Activated naive CD8-positive, alpha-beta T cell treated with anti-CD3 and anti-CD28 coated beads, Interleukin-2, amount 10 ng/mL, durations not matched to agents 7 days and 5 days (primary cell): ENCODE measurements at regions not wholly inside any gene's neighbourhood (a gene's known extent, or its start where the extent isn't known, plus 50 kb on each side); places are given as distances from the start of the nearest gene placed in this dataset.

Experiments
- ATAC-seq: fragments of 150-1000 bp; cut with Tn5 transposase; one replicate; pipeline ENCODE4 v1.10.0; 2021; ENCODE audit warnings: low read depth, moderate library complexity
- POLR2A ChIA-PET: fragments of 350-600 bp; sonication (Branson Sonifier 250); formaldehyde crosslinking; loops from one replicate; lab custom pipeline; 2021; ENCODE audit warnings: antibody characterized with exemption; lab: Charles Lee
- DNase-seq: peaks from one replicate; pipeline ENCODE4 v3.0.0; 2021
- H3K27ac Mint-ChIP-seq: one replicate; pipeline ENCODE4 v1.8.0; 2022; ENCODE audit warnings: mild to moderate bottlenecking, mixed read lengths
- H3K27me3 Mint-ChIP-seq: one replicate; pipeline ENCODE4 v1.8.0; 2022; ENCODE audit warnings: mild to moderate bottlenecking, moderate library complexity, mixed read lengths
- H3K36me3 Mint-ChIP-seq: one replicate; pipeline ENCODE4 v1.8.0; 2021; ENCODE audit warnings: mild to moderate bottlenecking, mixed read lengths
- H3K4me1 Mint-ChIP-seq: one replicate; pipeline ENCODE4 v1.8.0; 2021; ENCODE audit warnings: mixed read lengths
- H3K4me3 Mint-ChIP-seq: one replicate; pipeline ENCODE4 v1.8.0; 2022; ENCODE audit warnings: mild to moderate bottlenecking, moderate library complexity, mixed read lengths
- H3K9me3 Mint-ChIP-seq: one replicate; pipeline ENCODE4 v1.8.0; 2021; ENCODE audit warnings: mixed read lengths

DNA sequence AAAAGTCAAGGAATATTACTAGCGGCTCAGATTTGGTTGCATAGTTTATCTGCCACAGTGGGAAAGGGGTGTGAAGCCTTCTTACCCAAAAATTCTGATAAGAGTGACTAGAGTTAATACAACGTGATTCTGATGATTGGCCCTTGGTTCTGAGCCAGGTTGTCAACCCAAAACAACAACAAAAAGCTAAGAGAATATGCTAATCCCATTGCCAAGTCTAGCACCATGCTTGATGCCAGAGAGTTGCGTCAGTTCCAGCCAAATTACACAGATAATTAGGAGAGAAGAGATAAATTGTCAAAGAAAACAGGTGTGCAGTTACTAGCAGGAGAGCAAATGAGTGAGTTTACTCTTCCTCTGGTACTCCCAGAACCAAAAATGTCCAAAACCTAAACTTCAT is 287.4 kb upstream of the AGA start:
- no peak overlapping the region for H3K4me3 Mint-ChIP-seq
- DNase-seq (no peak), ATAC-seq (no peak)
- peaks cover 2% of the 10 kb centered on the region for H3K9me3 Mint-ChIP-seq
- no peak overlapping the region for H3K27ac Mint-ChIP-seq
- H3K27me3 Mint-ChIP-seq: no peaks in the 10 kb centered on the region
- H3K4me1 Mint-ChIP-seq: no peaks in the 10 kb centered on the region
- H3K36me3 Mint-ChIP-seq: no peaks in the 10 kb centered on the region
- POLR2A ChIA-PET: no interaction called here

DNA sequence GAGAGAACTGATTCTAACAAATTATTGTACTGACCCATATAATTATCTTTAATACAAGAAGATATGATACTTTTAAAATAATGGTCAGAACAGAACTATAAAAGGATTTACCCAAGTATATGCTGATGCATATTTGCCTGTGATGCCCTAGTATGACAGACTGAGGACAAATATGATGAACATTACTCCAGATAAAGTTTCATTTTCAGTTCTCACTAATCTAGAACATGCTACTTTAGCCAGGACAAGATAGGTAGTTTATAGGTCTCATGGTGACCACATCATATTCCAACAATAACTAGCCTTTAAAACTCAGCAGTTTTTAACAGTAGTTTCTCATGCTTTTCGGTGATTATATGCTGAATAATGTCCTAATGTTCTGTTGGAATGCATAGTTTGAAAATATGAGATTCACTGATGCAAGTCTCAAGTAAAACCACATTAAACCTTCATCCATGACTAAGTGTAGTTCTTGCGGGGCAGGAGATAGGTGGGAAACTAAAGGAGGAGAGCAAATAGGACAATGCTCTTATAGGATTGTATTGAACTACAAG is 295.2 kb upstream of the AGA start:
- no peak for ATAC-seq
- H3K4me3 Mint-ChIP-seq: no peak overlapping the region
- no peaks in the 10 kb centered on the region for H3K9me3 Mint-ChIP-seq
- no peaks in the 10 kb centered on the region for H3K27me3 Mint-ChIP-seq
- DNase-seq: no peak
- no peaks in the 10 kb centered on the region for H3K4me1 Mint-ChIP-seq
- H3K36me3 Mint-ChIP-seq: no peaks in the 10 kb centered on the region
- POLR2A ChIA-PET: no interaction called here
- no peak overlapping the region for H3K27ac Mint-ChIP-seq

DNA sequence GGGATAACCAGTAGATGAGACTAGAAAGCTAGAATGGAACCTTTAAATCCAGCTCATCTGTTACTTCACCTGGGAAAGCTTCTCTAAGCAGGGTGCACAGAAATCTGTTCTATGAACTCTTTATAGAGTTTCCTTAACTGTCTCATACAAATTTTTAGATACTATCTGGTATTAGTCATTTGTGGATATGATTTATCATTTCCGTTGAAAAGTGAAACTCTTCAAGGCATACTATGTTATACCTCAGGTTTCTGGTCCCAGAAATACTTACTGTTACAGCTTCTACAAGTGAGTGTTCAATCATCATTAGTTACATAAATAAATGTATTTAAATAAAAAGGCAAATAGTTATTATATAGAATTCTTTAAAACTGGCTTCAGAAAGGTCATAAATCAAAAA is 298.3 kb upstream of the AGA start:
- Mint-ChIP-seq H3K9me3 (no peaks in the 10 kb centered on the region), H3K4me3 (no peak overlapping the region), H3K27me3 (no peaks in the 10 kb centered on the region), H3K27ac (no peak overlapping the region), H3K4me1 (no peaks in the 10 kb centered on the region), H3K36me3 (no peaks in the 10 kb centered on the region)
- no peak for ATAC-seq
- DNase-seq: no peak
- POLR2A ChIA-PET: no interaction called here

DNA sequence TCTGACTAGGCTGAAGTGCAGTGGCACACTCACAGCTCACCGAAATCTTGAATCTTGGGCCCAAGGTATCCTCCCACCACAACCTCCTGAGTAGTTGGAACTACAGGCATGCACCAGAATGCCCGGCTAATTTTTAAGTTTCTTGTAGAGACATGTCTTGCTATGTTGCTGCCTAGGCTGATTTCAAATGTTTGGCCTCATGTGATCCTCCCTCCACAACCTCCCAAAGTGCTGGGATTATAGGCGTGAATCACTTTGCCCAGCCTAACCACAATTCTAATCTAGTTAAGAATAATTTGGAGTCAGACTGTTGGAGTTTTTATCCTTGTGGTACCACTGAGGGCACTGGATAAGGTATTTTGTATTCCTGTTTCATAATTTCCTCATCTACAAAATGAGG is 317.5 kb upstream of the AGA start:
- POLR2A ChIA-PET: no interaction called here
- no peak for DNase-seq

DNA sequence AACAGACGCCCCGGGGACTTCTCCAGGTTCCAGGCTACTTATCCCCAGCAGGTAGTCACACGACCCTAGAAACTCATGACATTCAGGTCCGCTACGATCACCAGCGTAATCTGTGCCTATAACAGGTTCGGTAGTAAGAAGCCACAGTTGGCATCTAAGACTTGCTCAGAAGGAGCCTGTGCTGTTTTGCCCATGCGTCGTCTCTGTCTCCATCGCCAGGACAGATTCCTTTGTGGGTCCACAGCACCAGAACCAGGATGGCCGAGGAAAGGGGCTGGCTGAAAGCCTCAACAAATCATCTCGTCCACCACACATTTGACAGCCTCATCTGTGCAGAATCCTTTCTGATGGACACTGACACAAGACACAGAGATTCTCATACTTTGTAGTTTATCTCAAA is 319.5 kb upstream of the AGA start:
- Mint-ChIP-seq H3K27me3 (no peaks in the 10 kb centered on the region), H3K36me3 (no peaks in the 10 kb centered on the region), H3K9me3 (no peaks in the 10 kb centered on the region), H3K4me1 (no peaks in the 10 kb centered on the region), H3K27ac (no peak overlapping the region), H3K4me3 (no peak overlapping the region)
- DNase-seq: no peak
- POLR2A ChIA-PET: no interaction called here
- no peak for ATAC-seq

More for the DNA sequence above, 317.5 kb upstream of the AGA start:
- Mint-ChIP-seq H3K9me3 (no peaks in the 10 kb centered on the region), H3K36me3 (no peaks in the 10 kb centered on the region), H3K27me3 (no peaks in the 10 kb centered on the region), H3K27ac (no peak overlapping the region), H3K4me1 (no peaks in the 10 kb centered on the region), H3K4me3 (no peak overlapping the region)
- no peak for ATAC-seq

DNA sequence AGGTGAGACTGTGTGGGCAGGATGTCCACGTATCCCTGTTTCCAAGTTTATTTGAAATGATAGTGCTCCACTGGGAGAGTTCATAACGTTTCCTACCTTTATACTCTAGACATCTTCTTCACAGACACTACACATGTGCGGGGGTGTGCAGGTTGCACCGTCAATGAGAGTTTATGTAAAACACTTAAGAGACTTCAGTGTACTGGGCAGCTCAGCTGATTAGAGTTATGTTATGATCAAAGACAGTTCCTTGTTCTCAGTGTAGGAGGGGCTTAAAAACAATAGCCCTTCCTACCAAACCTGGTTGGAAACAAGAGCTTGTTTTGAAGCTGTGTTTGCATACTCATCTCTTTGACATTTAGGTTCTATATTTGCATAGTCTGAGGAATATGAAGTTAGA is 326.9 kb upstream of the AGA start:
- H3K9me3 Mint-ChIP-seq: no peaks in the 10 kb centered on the region
- no peak overlapping the region for H3K27ac Mint-ChIP-seq
- no peak overlapping the region for H3K4me3 Mint-ChIP-seq
- POLR2A ChIA-PET: no interaction called here
- H3K36me3 Mint-ChIP-seq: no peaks in the 10 kb centered on the region
- no peaks in the 10 kb centered on the region for H3K4me1 Mint-ChIP-seq
- DNase-seq (no peak), ATAC-seq (no peak)
- H3K27me3 Mint-ChIP-seq: peaks cover 2% of the 10 kb centered on the region

DNA sequence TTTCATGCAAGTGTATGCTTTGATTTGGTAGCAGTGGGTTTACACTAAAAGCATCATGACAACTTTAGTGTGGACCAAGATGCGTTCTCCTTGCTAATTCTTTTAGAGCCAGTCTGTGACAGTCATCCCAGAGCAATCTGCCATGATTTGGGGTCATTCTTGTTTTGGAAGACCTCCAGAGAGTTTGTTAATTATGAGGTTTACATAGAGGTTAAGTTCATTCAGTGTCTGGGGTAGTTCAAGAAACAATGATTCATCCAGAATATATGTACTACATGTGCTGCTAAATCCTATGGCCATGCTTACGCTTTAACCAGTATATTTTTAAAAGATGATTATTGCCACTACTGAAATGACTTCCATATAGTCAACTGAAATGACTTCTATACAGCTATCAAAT is 328.5 kb upstream of the AGA start:
- ATAC-seq: no peak
- Mint-ChIP-seq H3K36me3 (no peaks in the 10 kb centered on the region), H3K27me3 (peaks cover 2% of the 10 kb centered on the region), H3K9me3 (no peaks in the 10 kb centered on the region), H3K4me3 (no peak overlapping the region), H3K4me1 (no peaks in the 10 kb centered on the region), H3K27ac (no peak overlapping the region)
- POLR2A ChIA-PET: no interaction called here
- no peak for DNase-seq

DNA sequence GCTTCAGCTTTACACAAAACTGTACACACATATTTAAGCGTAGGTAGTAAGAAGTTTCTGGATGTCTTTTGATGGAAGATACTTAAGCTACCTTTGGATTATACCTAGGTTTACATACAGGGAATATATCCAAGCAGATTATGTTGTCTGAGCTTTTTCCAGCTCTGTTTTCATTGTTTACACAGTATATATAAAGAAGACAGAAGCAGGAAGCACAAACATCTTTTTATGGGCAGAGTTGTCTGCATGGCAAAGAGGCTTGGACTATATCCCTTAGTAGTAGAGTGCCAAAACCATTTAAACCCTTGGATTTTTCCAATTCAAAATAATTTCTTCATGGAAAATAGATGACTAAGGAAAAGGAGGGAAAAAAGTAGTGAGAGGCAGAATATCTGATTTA is 329.4 kb upstream of the AGA start:
- DNase-seq: no peak
- H3K27ac Mint-ChIP-seq: no peak overlapping the region
- H3K9me3 Mint-ChIP-seq: no peaks in the 10 kb centered on the region
- POLR2A ChIA-PET: no interaction called here
- no peak overlapping the region for H3K4me3 Mint-ChIP-seq
- no peaks in the 10 kb centered on the region for H3K4me1 Mint-ChIP-seq
- H3K36me3 Mint-ChIP-seq: no peaks in the 10 kb centered on the region
- no peak for ATAC-seq
- peaks cover 2% of the 10 kb centered on the region for H3K27me3 Mint-ChIP-seq

DNA sequence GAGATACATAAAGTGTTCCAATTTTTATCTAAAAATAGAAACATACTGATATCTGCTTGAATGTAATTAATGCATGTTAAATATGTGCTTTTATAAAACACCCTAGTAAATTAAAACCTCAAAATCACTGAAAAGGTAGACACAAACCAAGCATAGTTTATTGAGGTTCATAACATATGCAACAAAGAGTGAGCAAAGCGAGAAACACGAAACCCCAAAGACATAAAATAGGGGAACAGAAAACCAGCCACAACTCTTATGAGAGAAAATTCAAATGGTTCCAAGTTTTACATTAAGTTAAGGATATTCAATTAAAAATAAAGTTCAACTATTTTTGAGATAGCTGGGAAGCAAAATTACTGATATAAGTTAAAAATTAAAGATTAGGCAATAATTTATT is 336.4 kb upstream of the AGA start:
- Mint-ChIP-seq H3K4me3 (no peak overlapping the region), H3K27ac (no peak overlapping the region), H3K4me1 (no peaks in the 10 kb centered on the region), H3K9me3 (no peaks in the 10 kb centered on the region), H3K36me3 (no peaks in the 10 kb centered on the region), H3K27me3 (no peaks in the 10 kb centered on the region)
- DNase-seq: no peak
- no peak for ATAC-seq
- POLR2A ChIA-PET: interaction anchor here (0.6 kb wide), 1 partner anchor 41 kb away, joined by 4 read pairs; no protein-coding TSS in a partner anchor

DNA sequence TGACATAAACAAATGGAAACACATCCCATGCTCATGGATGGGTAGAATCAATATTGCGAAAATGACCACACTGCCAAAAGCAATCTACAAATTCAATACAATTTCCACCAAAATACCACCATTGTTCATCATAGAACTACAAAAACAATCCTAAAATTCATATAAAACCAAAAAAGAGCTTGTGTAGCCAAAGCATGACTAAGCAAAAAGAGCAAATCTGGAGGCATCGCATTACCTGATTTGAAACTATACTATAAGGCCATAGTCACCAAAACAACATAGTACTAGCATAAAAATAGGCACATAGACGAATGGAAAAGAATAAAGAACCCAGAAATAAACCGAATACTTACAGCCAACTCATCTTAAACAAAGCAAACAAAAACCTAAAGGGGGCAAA is 342.8 kb upstream of the AGA start:
- ATAC-seq (no peak), DNase-seq (no peak)
- no peaks in the 10 kb centered on the region for H3K4me1 Mint-ChIP-seq
- no peaks in the 10 kb centered on the region for H3K27me3 Mint-ChIP-seq
- no peaks in the 10 kb centered on the region for H3K9me3 Mint-ChIP-seq
- POLR2A ChIA-PET: no interaction called here
- no peak overlapping the region for H3K27ac Mint-ChIP-seq
- no peaks in the 10 kb centered on the region for H3K36me3 Mint-ChIP-seq
- no peak overlapping the region for H3K4me3 Mint-ChIP-seq

DNA sequence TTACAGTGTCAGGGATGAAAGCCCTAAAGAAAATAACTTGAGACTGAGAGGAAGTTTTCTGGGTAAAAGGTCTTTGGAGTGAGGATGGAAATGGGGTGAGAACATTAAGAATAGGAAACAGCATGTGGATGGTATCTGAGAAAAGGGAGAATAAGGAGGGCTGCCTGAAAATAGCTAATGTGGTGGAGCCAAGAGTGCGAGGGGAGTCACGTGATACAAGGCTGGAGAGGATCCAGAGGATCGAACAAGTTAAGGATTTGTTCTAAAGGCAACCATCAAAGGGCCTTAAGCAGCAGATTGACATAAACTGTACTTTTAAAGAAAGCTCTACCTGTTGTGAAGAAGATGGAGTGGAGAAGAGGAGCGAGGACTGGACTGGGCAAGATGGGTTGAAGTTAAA is 347.4 kb upstream of the AGA start:
- no peak overlapping the region for H3K4me3 Mint-ChIP-seq
- H3K36me3 Mint-ChIP-seq: no peaks in the 10 kb centered on the region
- ATAC-seq (no peak), DNase-seq (no peak)
- H3K4me1 Mint-ChIP-seq: no peaks in the 10 kb centered on the region
- no peaks in the 10 kb centered on the region for H3K9me3 Mint-ChIP-seq
- H3K27ac Mint-ChIP-seq: no peak overlapping the region
- POLR2A ChIA-PET: no interaction called here
- H3K27me3 Mint-ChIP-seq: no peaks in the 10 kb centered on the region

DNA sequence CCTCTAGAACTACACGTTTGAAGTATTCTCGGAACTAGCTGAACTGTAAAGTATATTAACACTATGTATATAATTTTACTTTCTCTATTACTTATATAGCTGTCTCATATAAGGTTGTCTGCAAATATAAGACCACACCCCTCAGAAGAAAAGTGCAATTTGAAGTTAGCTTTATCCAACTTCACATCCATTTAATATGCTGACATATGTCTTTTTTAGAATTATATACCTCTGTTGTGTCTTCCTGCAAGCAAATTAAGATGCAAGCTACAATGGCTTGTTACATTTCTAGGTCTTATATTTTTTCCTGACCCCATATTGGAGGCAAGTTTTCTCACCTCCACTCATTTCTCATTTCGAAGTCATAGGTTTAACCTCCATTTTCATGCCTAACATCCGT is 349.0 kb upstream of the AGA start:
- ATAC-seq (no peak), DNase-seq (no peak)
- H3K27me3 Mint-ChIP-seq: no peaks in the 10 kb centered on the region
- no peak overlapping the region for H3K27ac Mint-ChIP-seq
- H3K4me1 Mint-ChIP-seq: no peaks in the 10 kb centered on the region
- no peaks in the 10 kb centered on the region for H3K36me3 Mint-ChIP-seq
- H3K4me3 Mint-ChIP-seq: no peak overlapping the region
- POLR2A ChIA-PET: no interaction called here
- no peaks in the 10 kb centered on the region for H3K9me3 Mint-ChIP-seq

DNA sequence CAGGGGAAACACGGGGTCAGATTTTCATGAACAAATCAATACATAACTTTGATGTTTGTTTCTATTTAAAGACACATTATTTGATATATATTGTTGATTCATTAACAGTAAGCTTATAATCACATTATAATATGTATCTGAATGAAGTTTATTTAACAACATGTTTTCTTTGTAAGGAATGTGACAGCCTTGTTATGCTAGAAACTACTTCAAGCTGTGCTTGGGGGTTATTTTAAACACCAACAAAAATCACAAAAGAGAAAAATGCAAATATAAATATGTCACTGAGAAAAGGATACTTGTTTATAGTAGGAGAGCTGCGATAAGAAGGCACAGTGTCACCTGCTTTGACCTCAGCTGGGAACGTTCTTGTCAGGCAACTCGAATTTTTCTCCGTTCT is 354.6 kb upstream of the AGA start:
- POLR2A ChIA-PET: no interaction called here
- Mint-ChIP-seq H3K27ac (no peak overlapping the region), H3K4me1 (no peaks in the 10 kb centered on the region), H3K9me3 (no peaks in the 10 kb centered on the region), H3K4me3 (no peak overlapping the region), H3K27me3 (peaks cover 2% of the 10 kb centered on the region), H3K36me3 (no peaks in the 10 kb centered on the region)
- DNase-seq (no peak), ATAC-seq (no peak)

DNA sequence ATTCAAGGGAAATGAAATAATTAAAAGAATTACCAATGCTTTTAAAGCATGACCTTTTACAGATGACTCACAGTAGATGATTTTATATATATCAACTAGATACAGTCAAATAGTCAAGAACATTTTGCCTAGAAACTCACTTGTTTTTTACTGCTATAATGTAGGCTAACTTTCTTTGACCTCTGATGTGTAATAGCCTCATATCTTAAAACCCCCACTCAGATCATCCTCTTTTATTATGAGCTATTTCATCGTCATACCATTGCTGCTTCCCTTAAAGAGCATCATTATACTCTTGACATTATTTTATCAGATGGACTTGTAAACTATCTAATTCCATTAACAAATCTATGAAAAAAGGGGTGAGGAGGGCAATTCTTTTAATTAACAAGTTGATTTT is 355.9 kb upstream of the AGA start:
- DNase-seq: no peak
- no peak overlapping the region for H3K4me3 Mint-ChIP-seq
- POLR2A ChIA-PET: no interaction called here
- H3K36me3 Mint-ChIP-seq: no peaks in the 10 kb centered on the region
- H3K27me3 Mint-ChIP-seq: peaks cover 2% of the 10 kb centered on the region
- H3K27ac Mint-ChIP-seq: no peak overlapping the region
- no peak for ATAC-seq
- no peaks in the 10 kb centered on the region for H3K4me1 Mint-ChIP-seq
- no peaks in the 10 kb centered on the region for H3K9me3 Mint-ChIP-seq

DNA sequence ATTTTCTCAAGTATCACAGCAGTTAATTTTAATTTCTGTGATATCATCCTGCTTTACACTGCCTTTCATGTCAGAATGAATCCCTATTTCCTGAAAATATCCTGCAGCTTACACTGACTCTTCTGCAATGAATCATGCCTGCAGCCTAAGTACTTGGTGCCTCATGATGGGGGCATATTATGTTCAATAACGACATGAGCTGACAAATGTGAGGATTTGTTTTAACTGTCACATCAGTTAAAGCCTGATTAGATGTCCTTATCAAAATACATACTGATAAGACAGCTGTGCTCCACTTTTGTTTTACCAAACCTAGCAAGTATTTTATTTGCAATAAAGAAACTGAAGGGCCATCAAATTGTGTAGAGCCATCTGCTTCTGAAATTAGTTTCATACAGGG is 359.9 kb upstream of the AGA start:
- no peak overlapping the region for H3K27ac Mint-ChIP-seq

More for the DNA sequence above, 359.9 kb upstream of the AGA start:
- no peak for ATAC-seq
- Mint-ChIP-seq H3K9me3 (no peaks in the 10 kb centered on the region), H3K4me1 (no peaks in the 10 kb centered on the region), H3K4me3 (no peak overlapping the region), H3K27me3 (no peaks in the 10 kb centered on the region), H3K36me3 (no peaks in the 10 kb centered on the region)
- POLR2A ChIA-PET: no interaction called here
- no peak for DNase-seq
